HEK293 (cell line): ENCODE measurements at regions not wholly inside any gene's neighbourhood (a gene's known extent, or its start where the extent isn't known, plus 50 kb on each side); places are given as distances from the start of the nearest gene placed in this dataset.

Source experiments
- CTCF ChIA-PET: fragments of 350-600 bp; formaldehyde crosslinking; extraction: SDS; loops from one replicate; lab custom pipeline; 2021; ENCODE audit warnings: antibody characterized with exemption; lab: Yijun Ruan, JAX
- POLR2A ChIA-PET: fragments of 300-600 bp; formaldehyde crosslinking; extraction: SDS; loops from one replicate; lab custom pipeline; 2020; ENCODE audit warnings: antibody characterized with exemption, inconsistent platforms; lab: Yijun Ruan, JAX
- H3K27ac ChIP-seq: fragments of 200-500 bp; sonication (Bioruptor generic); 2 replicates; pipeline ENCODE4 v1.5.1; 2014; ENCODE audit warnings: low read depth, low read length, control low read depth, inconsistent platforms; ENCODE audit errors: extremely low read depth
- H3K36me3 ChIP-seq, 2 experiments: fragments of 200-500 bp in 1 of 2; sonication (Bioruptor generic) in 1 of 2; 1 replicate in 1 of 2; 2 replicates in 1 of 2; pipeline ENCODE4 v1.5.1; 2014 to 2017; ENCODE audit warnings: inconsistent platforms in 2 of 2, low read length in 2 of 2; ENCODE audit not compliant: control insufficient read depth in 2 of 2, insufficient read depth in 1 of 2
- H3K4me1 ChIP-seq: fragments of 200-500 bp; sonication (Bioruptor generic); 2 replicates; pipeline ENCODE4 v1.5.1; 2014; ENCODE audit warnings: mild to moderate bottlenecking, low read length, inconsistent platforms; ENCODE audit not compliant: control insufficient read depth, insufficient read depth
- H3K4me3 ChIP-seq: 2 replicates; pipeline ENCODE4 v1.5.1; 2011; ENCODE audit warnings: low read depth, mild to moderate bottlenecking, control low read depth, low read length, moderate library complexity
- H3K9me3 ChIP-seq: fragments of 200-500 bp; sonication (Bioruptor generic); 2 replicates; pipeline ENCODE4 v1.5.1; 2014; ENCODE audit warnings: low read depth, low read length, inconsistent platforms; ENCODE audit not compliant: control insufficient read depth, insufficient read depth
- BCL11B ChIP-seq: fragments of 450-650 bp; formaldehyde crosslinking; IDR thresholded peaks from 2 replicates; pipeline ENCODE4 v1.5.1; 2016; ENCODE audit warnings: low read depth, missing biosample characterization, missing genetic modification characterization
- IKZF3 ChIP-seq: fragments of 450-650 bp; IDR thresholded peaks from 2 replicates; pipeline ENCODE4 v1.5.0; 2018; ENCODE audit warnings: missing biosample characterization, mild to moderate bottlenecking, missing genetic modification characterization, moderate library complexity
- OSR2 ChIP-seq: fragments of 450-650 bp; formaldehyde crosslinking; IDR thresholded peaks from 2 replicates; pipeline ENCODE4 v1.5.1; 2016; ENCODE audit warnings: missing biosample characterization, missing genetic modification characterization
- REPIN1 ChIP-seq: fragments of 450-650 bp; formaldehyde crosslinking; IDR thresholded peaks from 2 replicates; pipeline ENCODE4 v1.5.1; 2017; ENCODE audit warnings: missing biosample characterization, missing genetic modification characterization, low read depth
- SALL2 ChIP-seq: fragments of 450-650 bp; formaldehyde crosslinking; IDR thresholded peaks from 2 replicates; pipeline ENCODE4 v1.5.0; 2017; ENCODE audit warnings: missing biosample characterization, mild to moderate bottlenecking, missing genetic modification characterization, borderline replicate concordance
- YY2 ChIP-seq: fragments of 450-650 bp; formaldehyde crosslinking; IDR thresholded peaks from 2 replicates; pipeline ENCODE4 v1.5.1; 2016; ENCODE audit warnings: missing biosample characterization, missing genetic modification characterization
- ZBTB1 ChIP-seq: fragments of 450-650 bp; formaldehyde crosslinking; IDR thresholded peaks from 2 replicates; pipeline ENCODE4 v1.5.1; 2016; ENCODE audit warnings: missing biosample characterization, missing genetic modification characterization
- ZFP69B ChIP-seq: fragments of 450-650 bp; formaldehyde crosslinking; IDR thresholded peaks from 2 replicates; pipeline ENCODE4 v1.5.1; 2016; ENCODE audit warnings: missing biosample characterization, missing genetic modification characterization
- ZNF133 ChIP-seq: fragments of 450-650 bp; formaldehyde crosslinking; IDR thresholded peaks from 2 replicates; pipeline ENCODE4 v1.5.1; 2016; ENCODE audit warnings: missing biosample characterization, missing genetic modification characterization
- ZNF138 ChIP-seq: fragments of 450-650 bp; formaldehyde crosslinking; IDR thresholded peaks from 2 replicates; pipeline ENCODE4 v1.5.1; 2016; ENCODE audit warnings: missing biosample characterization, missing genetic modification characterization, borderline replicate concordance
- ZNF146 ChIP-seq: fragments of 450-650 bp; formaldehyde crosslinking; IDR thresholded peaks from 2 replicates; pipeline ENCODE4 v1.5.1; 2016; ENCODE audit warnings: missing biosample characterization, missing genetic modification characterization
- ZNF148 ChIP-seq: fragments of 450-650 bp; formaldehyde crosslinking; IDR thresholded peaks from 2 replicates; pipeline ENCODE4 v1.5.0; 2017; ENCODE audit warnings: missing biosample characterization, missing genetic modification characterization, borderline replicate concordance
- ZNF169 ChIP-seq: fragments of 450-650 bp; formaldehyde crosslinking; IDR thresholded peaks from 2 replicates; pipeline ENCODE4 v1.5.1; 2016; ENCODE audit warnings: missing biosample characterization, missing genetic modification characterization
- ZNF221 ChIP-seq: fragments of 450-650 bp; formaldehyde crosslinking; IDR thresholded peaks from 2 replicates; pipeline ENCODE4 v1.5.1; 2017; ENCODE audit warnings: missing biosample characterization, missing genetic modification characterization, borderline replicate concordance
- ZNF266 ChIP-seq: fragments of 450-650 bp; formaldehyde crosslinking; IDR thresholded peaks from 2 replicates; pipeline ENCODE4 v1.5.1; 2016; ENCODE audit warnings: missing biosample characterization, missing genetic modification characterization, low read depth
- ZNF324 ChIP-seq: fragments of 450-650 bp; formaldehyde crosslinking; IDR thresholded peaks from 2 replicates; pipeline ENCODE4 v1.5.1; 2016; ENCODE audit warnings: missing biosample characterization, missing genetic modification characterization
- ZNF449 ChIP-seq: fragments of 450-650 bp; formaldehyde crosslinking; IDR thresholded peaks from 2 replicates; pipeline ENCODE4 v1.5.1; 2017; ENCODE audit warnings: missing biosample characterization, mild to moderate bottlenecking, missing genetic modification characterization, moderate library complexity
- ZNF48 ChIP-seq: fragments of 450-650 bp; formaldehyde crosslinking; IDR thresholded peaks from 2 replicates; pipeline ENCODE4 v1.5.1; 2016; ENCODE audit warnings: missing biosample characterization, missing genetic modification characterization
- ZNF707 ChIP-seq: fragments of 450-650 bp; formaldehyde crosslinking; IDR thresholded peaks from 2 replicates; pipeline ENCODE4 v1.5.1; 2016; ENCODE audit warnings: missing biosample characterization, missing genetic modification characterization
- ZNF76 ChIP-seq: fragments of 450-650 bp; formaldehyde crosslinking; IDR thresholded peaks from 2 replicates; pipeline ENCODE4; 2016; ENCODE audit warnings: low read depth, missing biosample characterization, missing genetic modification characterization, borderline replicate concordance
- ZSCAN16 ChIP-seq: fragments of 450-650 bp; formaldehyde crosslinking; IDR thresholded peaks from 2 replicates; pipeline ENCODE4 v1.5.1; 2016; ENCODE audit warnings: missing biosample characterization, missing genetic modification characterization
- ZSCAN18 ChIP-seq: fragments of 450-650 bp; formaldehyde crosslinking; IDR thresholded peaks from 2 replicates; pipeline ENCODE4 v1.5.1; 2016; ENCODE audit warnings: missing biosample characterization, missing genetic modification characterization
- TF ChIP-seq, protein P1 (sequence below): fragments of 450-650 bp; IDR thresholded peaks from 2 replicates; pipeline ENCODE4 v1.5.1; 2018; ENCODE audit warnings: missing biosample characterization, mild to moderate bottlenecking, missing genetic modification characterization
- TF ChIP-seq, protein P2 (sequence below): fragments of 450-650 bp; formaldehyde crosslinking; IDR thresholded peaks from 2 replicates; pipeline ENCODE4 v1.5.1; 2016; ENCODE audit warnings: missing biosample characterization, missing genetic modification characterization, borderline replicate concordance

DNA sequence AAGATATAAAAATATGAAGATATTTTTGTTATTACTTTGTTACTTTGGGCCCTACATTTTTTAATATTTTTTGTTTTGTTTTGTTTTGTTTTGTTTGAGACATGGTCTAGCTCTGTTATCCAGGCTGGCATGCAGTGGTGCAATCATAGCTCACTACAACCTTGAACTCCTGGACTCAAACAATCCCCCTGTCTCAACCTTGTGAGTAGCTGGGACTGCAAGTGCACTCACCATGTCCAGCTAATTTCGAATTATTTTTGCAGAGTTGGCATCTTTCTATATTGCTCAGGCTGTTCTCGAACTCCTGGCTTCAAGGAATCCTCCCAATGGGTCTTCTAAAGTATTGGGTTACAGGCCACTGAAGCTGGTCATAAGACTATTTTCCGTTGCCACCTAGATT lies 603.6 kb upstream of the PIK3C3 start:
- no peak for TF ChIP-seq ZNF146 (tag by site-specific recombination)
- no peak for TF ChIP-seq ZFP69B (tag by site-specific recombination)
- no peak for TF ChIP-seq ZNF48 (tag by site-specific recombination)
- TF ChIP-seq ZNF221: no peak
- no peak for TF ChIP-seq ZNF169 (tag by site-specific recombination)
- TF ChIP-seq SALL2 (tag by site-specific recombination): no peak
- TF ChIP-seq ZSCAN18 (tag by site-specific recombination): no peak
- no peak for TF ChIP-seq ZNF138
- TF ChIP-seq YY2 (tag by site-specific recombination): no peak
- no peak for TF ChIP-seq ZSCAN16 (tag by site-specific recombination)
- no peak for TF ChIP-seq BCL11B (tag by site-specific recombination)
- TF ChIP-seq, all 188 proteins: peak for 0
- no peaks in the 10 kb centered on the region for H3K4me1 ChIP-seq
- POLR2A ChIA-PET: no interaction called here
- H3K4me3 ChIP-seq: no peak overlapping the region
- no peak overlapping the region for H3K27ac ChIP-seq
- H3K36me3 ChIP-seq: no peaks in the 10 kb centered on the region
- no peaks in the 10 kb centered on the region for H3K9me3 ChIP-seq
- CTCF ChIA-PET: no interaction called here

DNA sequence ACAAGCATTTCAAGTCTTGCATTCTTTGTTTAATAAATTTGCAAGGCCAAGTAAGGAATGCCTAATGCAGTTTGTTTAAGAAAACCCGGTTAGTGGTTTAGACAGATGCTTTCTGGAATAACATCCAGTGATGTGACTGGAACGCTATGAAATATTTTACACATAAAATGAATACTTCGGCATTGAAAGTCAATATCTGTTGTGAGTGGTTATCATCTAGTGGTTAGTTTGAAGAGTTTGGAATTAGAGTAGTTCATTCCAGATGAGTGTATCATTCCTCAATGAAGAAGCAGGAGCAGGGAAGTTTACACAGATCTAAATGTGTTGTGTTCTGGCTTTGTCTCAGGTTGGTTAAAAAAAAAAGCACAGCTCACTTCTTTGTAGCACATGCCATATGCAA lies 608.0 kb upstream of the PIK3C3 start:
- no peak overlapping the region for H3K4me3 ChIP-seq
- POLR2A ChIA-PET: no interaction called here
- CTCF ChIA-PET: no interaction called here
- H3K27ac ChIP-seq: no peak overlapping the region
- H3K36me3 ChIP-seq: no peaks in the 10 kb centered on the region
- no peaks in the 10 kb centered on the region for H3K4me1 ChIP-seq
- H3K9me3 ChIP-seq: no peaks in the 10 kb centered on the region
- TF ChIP-seq ZBTB1 (tag by site-specific recombination) (no peak), ZNF148 (tag by site-specific recombination) (no peak), ZNF324 (no peak), ZNF707 (tag by site-specific recombination) (no peak), OSR2 (tag by site-specific recombination) (no peak), ZNF266 (no peak), ZNF133 (tag by site-specific recombination) (no peak), REPIN1 (tag by site-specific recombination) (no peak), ZNF76 (tag by site-specific recombination) (no peak), ZNF449 (no peak), IKZF3 (no peak)
- TF ChIP-seq, protein P1, sequence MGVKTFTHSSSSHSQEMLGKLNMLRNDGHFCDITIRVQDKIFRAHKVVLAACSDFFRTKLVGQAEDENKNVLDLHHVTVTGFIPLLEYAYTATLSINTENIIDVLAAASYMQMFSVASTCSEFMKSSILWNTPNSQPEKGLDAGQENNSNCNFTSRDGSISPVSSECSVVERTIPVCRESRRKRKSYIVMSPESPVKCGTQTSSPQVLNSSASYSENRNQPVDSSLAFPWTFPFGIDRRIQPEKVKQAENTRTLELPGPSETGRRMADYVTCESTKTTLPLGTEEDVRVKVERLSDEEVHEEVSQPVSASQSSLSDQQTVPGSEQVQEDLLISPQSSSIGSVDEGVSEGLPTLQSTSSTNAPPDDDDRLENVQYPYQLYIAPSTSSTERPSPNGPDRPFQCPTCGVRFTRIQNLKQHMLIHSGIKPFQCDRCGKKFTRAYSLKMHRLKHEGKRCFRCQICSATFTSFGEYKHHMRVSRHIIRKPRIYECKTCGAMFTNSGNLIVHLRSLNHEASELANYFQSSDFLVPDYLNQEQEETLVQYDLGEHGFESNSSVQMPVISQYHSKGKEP (tag by site-specific recombination): no peak
- TF ChIP-seq, protein P2, sequence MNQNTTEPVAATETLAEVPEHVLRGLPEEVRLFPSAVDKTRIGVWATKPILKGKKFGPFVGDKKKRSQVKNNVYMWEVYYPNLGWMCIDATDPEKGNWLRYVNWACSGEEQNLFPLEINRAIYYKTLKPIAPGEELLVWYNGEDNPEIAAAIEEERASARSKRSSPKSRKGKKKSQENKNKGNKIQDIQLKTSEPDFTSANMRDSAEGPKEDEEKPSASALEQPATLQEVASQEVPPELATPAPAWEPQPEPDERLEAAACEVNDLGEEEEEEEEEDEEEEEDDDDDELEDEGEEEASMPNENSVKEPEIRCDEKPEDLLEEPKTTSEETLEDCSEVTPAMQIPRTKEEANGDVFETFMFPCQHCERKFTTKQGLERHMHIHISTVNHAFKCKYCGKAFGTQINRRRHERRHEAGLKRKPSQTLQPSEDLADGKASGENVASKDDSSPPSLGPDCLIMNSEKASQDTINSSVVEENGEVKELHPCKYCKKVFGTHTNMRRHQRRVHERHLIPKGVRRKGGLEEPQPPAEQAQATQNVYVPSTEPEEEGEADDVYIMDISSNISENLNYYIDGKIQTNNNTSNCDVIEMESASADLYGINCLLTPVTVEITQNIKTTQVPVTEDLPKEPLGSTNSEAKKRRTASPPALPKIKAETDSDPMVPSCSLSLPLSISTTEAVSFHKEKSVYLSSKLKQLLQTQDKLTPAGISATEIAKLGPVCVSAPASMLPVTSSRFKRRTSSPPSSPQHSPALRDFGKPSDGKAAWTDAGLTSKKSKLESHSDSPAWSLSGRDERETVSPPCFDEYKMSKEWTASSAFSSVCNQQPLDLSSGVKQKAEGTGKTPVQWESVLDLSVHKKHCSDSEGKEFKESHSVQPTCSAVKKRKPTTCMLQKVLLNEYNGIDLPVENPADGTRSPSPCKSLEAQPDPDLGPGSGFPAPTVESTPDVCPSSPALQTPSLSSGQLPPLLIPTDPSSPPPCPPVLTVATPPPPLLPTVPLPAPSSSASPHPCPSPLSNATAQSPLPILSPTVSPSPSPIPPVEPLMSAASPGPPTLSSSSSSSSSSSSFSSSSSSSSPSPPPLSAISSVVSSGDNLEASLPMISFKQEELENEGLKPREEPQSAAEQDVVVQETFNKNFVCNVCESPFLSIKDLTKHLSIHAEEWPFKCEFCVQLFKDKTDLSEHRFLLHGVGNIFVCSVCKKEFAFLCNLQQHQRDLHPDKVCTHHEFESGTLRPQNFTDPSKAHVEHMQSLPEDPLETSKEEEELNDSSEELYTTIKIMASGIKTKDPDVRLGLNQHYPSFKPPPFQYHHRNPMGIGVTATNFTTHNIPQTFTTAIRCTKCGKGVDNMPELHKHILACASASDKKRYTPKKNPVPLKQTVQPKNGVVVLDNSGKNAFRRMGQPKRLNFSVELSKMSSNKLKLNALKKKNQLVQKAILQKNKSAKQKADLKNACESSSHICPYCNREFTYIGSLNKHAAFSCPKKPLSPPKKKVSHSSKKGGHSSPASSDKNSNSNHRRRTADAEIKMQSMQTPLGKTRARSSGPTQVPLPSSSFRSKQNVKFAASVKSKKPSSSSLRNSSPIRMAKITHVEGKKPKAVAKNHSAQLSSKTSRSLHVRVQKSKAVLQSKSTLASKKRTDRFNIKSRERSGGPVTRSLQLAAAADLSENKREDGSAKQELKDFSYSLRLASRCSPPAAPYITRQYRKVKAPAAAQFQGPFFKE (tag by site-specific recombination): no peak
